Kidney epithelial cell (primary cell): ENCODE measurements at regions not wholly inside any gene's neighbourhood (a gene's known extent, or its start where the extent isn't known, plus 50 kb on each side); places are given as distances from the start of the nearest gene placed in this dataset.

Experiments used
- DNase-seq: peaks from one replicate; pipeline ENCODE4 v3.0.0-alpha.2; 2010; ENCODE audit warnings: low read depth
- H3K27me3 ChIP-seq: 2 replicates; pipeline ENCODE4 v1.6.0; 2011; ENCODE audit warnings: low read length; ENCODE audit not compliant: control insufficient read depth, insufficient read depth
- H3K36me3 ChIP-seq: 2 replicates; pipeline ENCODE4 v1.5.1; 2011; ENCODE audit warnings: low read length; ENCODE audit not compliant: control insufficient read depth, insufficient read depth
- H3K4me3 ChIP-seq: 2 replicates; pipeline ENCODE4 v1.5.1; 2011; ENCODE audit warnings: low read depth, mild to moderate bottlenecking, control low read depth, low read length
- CTCF ChIP-seq: IDR thresholded peaks from 2 replicates; pipeline ENCODE4 v1.5.1; 2011; ENCODE audit warnings: mild to moderate bottlenecking, moderate library complexity, low read length, control low read depth, inconsistent platforms; ENCODE audit not compliant: insufficient read depth, poor library complexity, severe bottlenecking

- no peak for TF ChIP-seq CTCF
- DNase-seq, result no peak
- H3K27me3 ChIP-seq, result no peaks in the 10 kb centered on the region
Observed at GRCh38 chr5:82620957-82621600, 342.9 kb upstream of the RPS23 start.

GRCh38 chr5:82619097-82619496, 340.9 kb upstream of the RPS23 start:
- no peak for TF ChIP-seq CTCF
- H3K36me3 ChIP-seq, result no peaks in the 10 kb centered on the region
- no peak overlapping the region for H3K4me3 ChIP-seq
- no peaks in the 10 kb centered on the region for H3K27me3 ChIP-seq
- DNase-seq, result no peak

More at GRCh38 chr5:82620957-82621600, 342.9 kb upstream of the RPS23 start:
- H3K4me3 ChIP-seq, result no peak overlapping the region
- no peaks in the 10 kb centered on the region for H3K36me3 ChIP-seq

DNA sequence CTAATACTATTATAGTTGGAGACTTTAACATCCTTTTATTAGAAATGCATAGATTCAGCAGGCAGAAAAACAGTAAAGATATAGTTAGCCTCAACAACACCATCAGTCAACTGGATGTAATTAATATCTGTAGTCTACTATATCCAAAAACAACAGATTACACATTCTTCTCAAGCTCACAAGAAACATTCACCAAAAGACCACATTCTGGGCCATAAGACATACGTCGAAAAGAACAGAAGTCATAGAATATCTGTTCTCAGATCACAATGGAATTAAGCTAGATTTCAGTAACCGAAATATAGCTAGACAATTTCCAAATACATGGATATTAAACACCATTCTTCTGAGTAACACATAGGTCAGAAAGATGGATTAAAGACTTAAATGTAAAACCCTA, 336.6 kb upstream of the RPS23 start:
- H3K27me3 ChIP-seq, result no peaks in the 10 kb centered on the region
- no peak for DNase-seq
- no peak for TF ChIP-seq CTCF
- H3K4me3 ChIP-seq, result no peak overlapping the region
- no peaks in the 10 kb centered on the region for H3K36me3 ChIP-seq

- H3K4me3 ChIP-seq, result no peak overlapping the region
- no peaks in the 10 kb centered on the region for H3K27me3 ChIP-seq
- TF ChIP-seq CTCF, result no peak
- no peak for DNase-seq
- H3K36me3 ChIP-seq, result no peaks in the 10 kb centered on the region
Observed at GRCh38 chr5:82613891-82614290, 335.7 kb upstream of the RPS23 start.

DNA sequence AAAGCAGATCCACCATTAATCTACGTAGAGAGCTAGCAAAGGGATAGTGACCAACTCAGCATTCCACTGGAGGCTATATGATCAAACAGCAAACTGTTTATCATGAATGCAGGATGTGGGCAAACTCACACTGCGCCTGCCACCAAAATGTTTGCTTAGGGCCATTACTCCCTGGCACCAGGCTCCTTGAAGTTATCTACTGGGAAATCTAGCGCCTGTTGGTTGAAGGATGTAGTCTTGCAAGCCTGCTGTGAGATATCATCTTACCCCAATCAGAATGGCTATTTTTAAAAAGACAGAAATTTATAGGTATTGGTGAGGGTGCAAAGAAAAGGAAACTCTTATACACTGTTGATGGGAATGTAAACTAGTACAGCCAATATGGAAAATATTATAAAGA, 332.5 kb upstream of the RPS23 start:
- TF ChIP-seq CTCF, result no peak
- H3K36me3 ChIP-seq, result no peaks in the 10 kb centered on the region
- H3K4me3 ChIP-seq, result no peak overlapping the region
- DNase-seq, result no peak
- no peaks in the 10 kb centered on the region for H3K27me3 ChIP-seq

GRCh38 chr5:82605441-82605973, 327.4 kb upstream of the RPS23 start:
- no peaks in the 10 kb centered on the region for H3K36me3 ChIP-seq
- H3K4me3 ChIP-seq, result no peak overlapping the region
- DNase-seq, result no peak
- no peak for TF ChIP-seq CTCF
- no peaks in the 10 kb centered on the region for H3K27me3 ChIP-seq
